Ishikawa (cell line): ENCODE measurements at regions not wholly inside any gene's neighbourhood (a gene's known extent, or its start where the extent isn't known, plus 50 kb on each side); places are given as distances from the start of the nearest gene placed in this dataset.

ENCODE experiments used
- CEBPB ChIP-seq: IDR thresholded peaks from 2 replicates; pipeline ENCODE4 v1.6.1; 2012
- CREB1 ChIP-seq: IDR thresholded peaks from 2 replicates; pipeline ENCODE4 v1.6.1; 2012; ENCODE audit warnings: low read depth
- EGR1 ChIP-seq: IDR thresholded peaks from 2 replicates; pipeline ENCODE4 v1.6.1; 2012
- EP300 ChIP-seq: IDR thresholded peaks from 2 replicates; pipeline ENCODE4 v1.6.1; 2012; ENCODE audit warnings: borderline replicate concordance
- FOXM1 ChIP-seq: IDR thresholded peaks from 2 replicates; pipeline ENCODE4 v1.6.1; 2012; ENCODE audit warnings: low read depth, borderline replicate concordance
- NFIC ChIP-seq: IDR thresholded peaks from 2 replicates; pipeline ENCODE4 v1.6.1; 2012
- RAD21 ChIP-seq: IDR thresholded peaks from 2 replicates; pipeline ENCODE4 v1.6.1; 2012; ENCODE audit warnings: low read depth
- TAF1 ChIP-seq: IDR thresholded peaks from 2 replicates; pipeline ENCODE4 v1.6.1; 2012; ENCODE audit warnings: low read depth, mild to moderate bottlenecking
- TCF12 ChIP-seq: IDR thresholded peaks from 2 replicates; pipeline ENCODE4 v1.6.1; 2012; ENCODE audit warnings: low read depth
- TEAD4 ChIP-seq: IDR thresholded peaks from 2 replicates; pipeline ENCODE4 v1.6.1; 2012
- YY1 ChIP-seq: IDR thresholded peaks from 2 replicates; pipeline ENCODE4 v1.6.1; 2012; ENCODE audit warnings: low read depth
- ZBTB7A ChIP-seq: IDR thresholded peaks from 2 replicates; pipeline ENCODE4 v1.6.1; 2012; ENCODE audit warnings: low read depth
- TF ChIP-seq, protein P1 (sequence below): IDR thresholded peaks from 2 replicates; pipeline ENCODE4 v1.6.1; 2012
- TF ChIP-seq, protein P2 (sequence below): IDR thresholded peaks from 2 replicates; pipeline ENCODE4 v1.6.1; 2012
- TF ChIP-seq, protein P3 (sequence below): IDR thresholded peaks from 2 replicates; pipeline ENCODE4 v1.6.1; 2012; ENCODE audit warnings: low read depth, mild to moderate bottlenecking

DNA sequence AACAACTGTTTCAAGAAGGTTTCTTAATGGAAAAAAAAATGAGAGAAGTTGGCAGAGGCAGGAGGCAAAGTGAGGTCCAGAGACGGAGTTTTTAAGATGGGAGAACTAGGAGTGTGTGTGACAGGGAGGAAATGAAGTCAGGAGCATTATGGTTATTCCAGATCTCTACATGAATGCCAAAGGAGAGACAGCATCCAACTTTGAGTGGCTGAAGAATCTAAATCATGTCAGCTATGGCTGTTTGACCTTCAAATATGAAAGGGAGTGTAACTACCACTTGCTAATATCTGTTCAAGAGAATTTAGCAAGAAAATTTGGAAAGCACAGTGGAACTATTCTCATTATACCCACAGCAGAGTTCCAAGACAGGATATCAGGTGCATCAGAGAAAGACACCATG lies 81.2 kb upstream of the CCBE1 start:
- TF ChIP-seq TAF1 = no peak
- TF ChIP-seq CREB1 = no peak
- no peak for TF ChIP-seq NFIC
- TF ChIP-seq ZBTB7A = no peak
- TF ChIP-seq TCF12 = no peak
- TF ChIP-seq EP300 = no peak
- no peak for TF ChIP-seq YY1
- TF ChIP-seq, protein P1, sequence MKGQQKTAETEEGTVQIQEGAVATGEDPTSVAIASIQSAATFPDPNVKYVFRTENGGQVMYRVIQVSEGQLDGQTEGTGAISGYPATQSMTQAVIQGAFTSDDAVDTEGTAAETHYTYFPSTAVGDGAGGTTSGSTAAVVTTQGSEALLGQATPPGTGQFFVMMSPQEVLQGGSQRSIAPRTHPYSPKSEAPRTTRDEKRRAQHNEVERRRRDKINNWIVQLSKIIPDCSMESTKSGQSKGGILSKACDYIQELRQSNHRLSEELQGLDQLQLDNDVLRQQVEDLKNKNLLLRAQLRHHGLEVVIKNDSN = no peak
- TF ChIP-seq RAD21 = no peak
- no peak for TF ChIP-seq FOXM1
- no peak for TF ChIP-seq EGR1
- TF ChIP-seq CEBPB = no peak
- TF ChIP-seq, protein P2, sequence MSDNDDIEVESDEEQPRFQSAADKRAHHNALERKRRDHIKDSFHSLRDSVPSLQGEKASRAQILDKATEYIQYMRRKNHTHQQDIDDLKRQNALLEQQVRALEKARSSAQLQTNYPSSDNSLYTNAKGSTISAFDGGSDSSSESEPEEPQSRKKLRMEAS = no peak
- TF ChIP-seq, protein P3, sequence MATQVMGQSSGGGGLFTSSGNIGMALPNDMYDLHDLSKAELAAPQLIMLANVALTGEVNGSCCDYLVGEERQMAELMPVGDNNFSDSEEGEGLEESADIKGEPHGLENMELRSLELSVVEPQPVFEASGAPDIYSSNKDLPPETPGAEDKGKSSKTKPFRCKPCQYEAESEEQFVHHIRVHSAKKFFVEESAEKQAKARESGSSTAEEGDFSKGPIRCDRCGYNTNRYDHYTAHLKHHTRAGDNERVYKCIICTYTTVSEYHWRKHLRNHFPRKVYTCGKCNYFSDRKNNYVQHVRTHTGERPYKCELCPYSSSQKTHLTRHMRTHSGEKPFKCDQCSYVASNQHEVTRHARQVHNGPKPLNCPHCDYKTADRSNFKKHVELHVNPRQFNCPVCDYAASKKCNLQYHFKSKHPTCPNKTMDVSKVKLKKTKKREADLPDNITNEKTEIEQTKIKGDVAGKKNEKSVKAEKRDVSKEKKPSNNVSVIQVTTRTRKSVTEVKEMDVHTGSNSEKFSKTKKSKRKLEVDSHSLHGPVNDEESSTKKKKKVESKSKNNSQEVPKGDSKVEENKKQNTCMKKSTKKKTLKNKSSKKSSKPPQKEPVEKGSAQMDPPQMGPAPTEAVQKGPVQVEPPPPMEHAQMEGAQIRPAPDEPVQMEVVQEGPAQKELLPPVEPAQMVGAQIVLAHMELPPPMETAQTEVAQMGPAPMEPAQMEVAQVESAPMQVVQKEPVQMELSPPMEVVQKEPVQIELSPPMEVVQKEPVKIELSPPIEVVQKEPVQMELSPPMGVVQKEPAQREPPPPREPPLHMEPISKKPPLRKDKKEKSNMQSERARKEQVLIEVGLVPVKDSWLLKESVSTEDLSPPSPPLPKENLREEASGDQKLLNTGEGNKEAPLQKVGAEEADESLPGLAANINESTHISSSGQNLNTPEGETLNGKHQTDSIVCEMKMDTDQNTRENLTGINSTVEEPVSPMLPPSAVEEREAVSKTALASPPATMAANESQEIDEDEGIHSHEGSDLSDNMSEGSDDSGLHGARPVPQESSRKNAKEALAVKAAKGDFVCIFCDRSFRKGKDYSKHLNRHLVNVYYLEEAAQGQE = no peak
- TF ChIP-seq TEAD4 = no peak

DNA sequence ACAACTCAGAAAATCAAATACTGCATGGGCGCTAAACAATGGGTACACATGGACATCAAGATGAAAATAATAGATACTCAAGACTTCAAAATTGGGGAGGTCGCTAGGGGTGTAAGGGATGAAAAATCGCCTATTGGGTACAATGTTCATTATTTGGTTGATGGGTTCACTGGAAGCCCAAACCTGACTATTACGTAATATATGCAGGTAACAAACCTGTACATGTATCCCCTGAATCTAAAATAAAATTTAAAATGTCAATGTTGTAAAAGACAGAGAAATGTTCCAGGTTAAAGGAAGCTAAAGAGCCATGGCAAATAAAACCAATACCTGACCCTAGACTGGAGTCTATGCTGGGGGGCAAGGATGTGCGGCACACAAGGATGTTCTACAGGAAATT lies 80.4 kb upstream of the CCBE1 start:
- TF ChIP-seq TCF12 (no peak), TEAD4 (no peak)
- TF ChIP-seq, protein P1 = no peak

DNA sequence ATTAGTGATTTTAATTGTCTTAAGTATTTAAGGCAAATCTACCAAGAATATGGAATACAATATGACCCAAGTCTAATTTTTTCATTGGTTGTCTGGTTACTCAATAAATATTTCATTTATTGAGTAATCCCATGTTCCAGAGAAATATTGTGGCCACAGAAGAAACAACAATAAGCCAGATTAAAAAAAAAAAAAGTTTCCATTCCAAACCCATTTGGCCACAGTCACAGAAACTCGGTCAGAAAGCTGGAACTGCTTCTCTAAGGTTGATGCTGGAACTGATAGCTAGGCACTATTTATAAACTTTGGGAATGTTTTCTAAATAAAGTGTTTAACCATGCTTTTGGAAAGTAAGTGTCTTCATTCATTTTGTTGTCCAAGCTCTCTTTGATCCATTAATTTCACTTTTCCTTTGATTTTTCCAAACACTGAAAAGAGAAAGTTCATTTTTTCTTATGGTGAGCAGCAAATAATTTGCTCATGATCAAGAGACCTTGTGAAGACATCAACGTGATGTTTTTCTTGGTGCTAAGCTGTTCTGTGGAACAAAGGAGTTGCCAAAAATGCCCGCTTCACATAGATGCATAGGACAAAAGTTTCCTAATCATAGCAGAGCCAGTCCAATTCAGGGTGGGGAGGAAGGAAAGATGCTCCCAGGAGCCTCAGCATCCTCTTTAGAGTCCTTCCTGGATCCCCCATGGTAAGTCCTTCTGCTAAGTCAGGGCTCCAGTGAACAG lies 72.1 kb upstream of the CCBE1 start:
- TF ChIP-seq, protein P3 = no peak
- TF ChIP-seq TCF12 (no peak), RAD21 (no peak)

DNA sequence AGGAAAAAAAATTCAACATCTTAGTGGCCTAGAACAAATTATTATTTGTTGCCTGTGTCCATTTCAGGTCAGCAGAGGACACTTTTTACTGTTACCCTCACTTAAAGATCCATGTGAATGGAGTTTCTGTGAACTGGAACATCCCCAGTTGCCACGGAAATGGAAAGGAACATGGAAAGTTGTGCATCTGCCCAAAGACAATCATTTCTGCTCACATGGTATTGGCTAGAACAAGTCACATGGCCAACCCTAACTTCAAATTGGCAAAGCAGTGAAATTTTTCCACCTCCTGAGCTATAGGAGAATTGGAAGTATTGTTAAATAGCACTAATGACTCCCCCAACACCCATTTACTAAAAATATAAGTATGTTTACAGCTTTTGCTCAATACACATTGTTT lies 71.2 kb upstream of the CCBE1 start:
- TF ChIP-seq ZBTB7A (no peak), TEAD4 (no peak), FOXM1 (no peak), RAD21 (no peak), CEBPB (no peak), YY1 (no peak)
- TF ChIP-seq, protein P3 = no peak

DNA sequence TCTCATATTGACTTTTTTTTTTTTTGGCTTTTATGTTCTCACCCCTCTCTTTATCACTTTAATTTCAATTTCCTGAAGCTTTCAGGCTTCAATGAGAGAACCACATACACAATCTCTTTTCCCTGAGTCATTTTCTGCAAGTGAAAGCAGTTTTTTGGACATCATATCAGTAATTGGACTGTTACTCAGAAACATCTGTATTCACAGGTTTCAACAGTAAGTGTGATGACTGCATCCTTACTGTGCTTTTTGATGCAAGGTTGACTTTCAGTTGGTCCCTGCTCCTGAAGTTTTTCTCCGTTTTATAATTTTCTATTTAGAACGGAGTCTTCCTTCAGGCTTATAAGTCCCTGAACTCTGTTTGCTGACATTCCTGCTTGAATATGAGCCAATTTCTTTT lies 70.5 kb upstream of the CCBE1 start:
- TF ChIP-seq, protein P3 = no peak
- TF ChIP-seq NFIC (no peak), CEBPB (no peak), CREB1 (no peak), RAD21 (no peak), TCF12 (no peak), EP300 (no peak), FOXM1 (no peak), YY1 (no peak), ZBTB7A (no peak), EGR1 (no peak), TEAD4 (no peak), TAF1 (no peak)
- TF ChIP-seq, protein P2 = no peak
- TF ChIP-seq, protein P1 = no peak
